ENCODE measurements at regions not wholly inside any gene's neighbourhood (a gene's known extent, or its start where the extent isn't known, plus 50 kb on each side); places are given as distances from the start of the nearest gene placed in this dataset.
A peak's percentile ranks its signal among the peaks of the same experiment; 100 is the strongest.
"Not testable (repeated sequence)": the region's sequence is repeated elsewhere in the genome, so short reads cannot be mapped to it uniquely, and the experiment has no call there.

- not testable (repeated sequence) for DNase-seq
Observed at GRCh38 chr9:26492608-26493521, 399.7 kb downstream of the CAAP1 start.

- DNase-seq, result not testable (repeated sequence)
Observed at GRCh38 chr9:26491922-26492607, 400.5 kb downstream of the CAAP1 start.

GRCh38 chr9:26483991-26484390 lies 408.6 kb downstream of the CAAP1 start:
- no peak for DNase-seq

GRCh38 chr9:26477963-26478362 lies 414.6 kb downstream of the CAAP1 start:
- no peak for DNase-seq

DNA sequence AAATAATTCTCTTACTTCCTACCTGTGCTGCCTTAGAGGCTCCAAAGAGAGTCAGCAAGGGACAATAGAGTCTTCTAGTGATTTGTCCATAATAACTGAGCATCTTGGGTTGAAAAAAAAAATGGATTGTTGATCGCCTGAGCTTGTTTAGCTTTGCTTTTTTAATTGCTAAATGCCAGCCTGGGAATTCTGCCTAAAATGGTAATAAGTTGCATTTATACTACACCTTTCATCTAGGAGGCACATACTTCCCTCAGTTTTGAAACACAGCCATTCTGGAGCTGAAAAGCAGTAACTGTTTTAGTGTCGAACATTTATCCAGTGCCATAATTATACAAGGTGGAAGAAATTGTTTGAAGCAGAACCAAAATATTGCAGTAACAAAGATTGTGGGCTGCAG lies 421.3 kb downstream of the CAAP1 start:
- DNase-seq, result no peak

- no peak for DNase-seq
Observed at GRCh38 chr9:26470284-26470683, 422.3 kb downstream of the CAAP1 start.

DNA sequence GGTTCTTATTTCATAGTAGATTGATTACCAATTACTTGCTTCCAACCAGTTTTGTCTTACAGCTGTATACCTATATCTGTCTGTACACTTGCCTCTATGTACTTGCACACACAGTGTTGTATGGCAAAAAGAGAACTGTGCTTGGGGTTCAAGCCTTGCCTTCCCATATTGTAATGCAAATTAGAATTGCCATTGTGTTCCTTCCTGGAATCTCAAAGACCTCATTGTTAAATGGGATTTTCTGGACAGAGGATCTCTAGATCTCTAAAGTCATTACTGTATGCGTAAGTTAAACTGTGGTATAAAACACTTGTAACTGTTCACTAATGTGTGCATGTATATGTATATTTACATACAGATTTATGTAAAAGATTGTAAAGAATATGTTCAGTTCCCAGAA lies 428.8 kb downstream of the CAAP1 start:
- DNase-seq, result no peak

DNA sequence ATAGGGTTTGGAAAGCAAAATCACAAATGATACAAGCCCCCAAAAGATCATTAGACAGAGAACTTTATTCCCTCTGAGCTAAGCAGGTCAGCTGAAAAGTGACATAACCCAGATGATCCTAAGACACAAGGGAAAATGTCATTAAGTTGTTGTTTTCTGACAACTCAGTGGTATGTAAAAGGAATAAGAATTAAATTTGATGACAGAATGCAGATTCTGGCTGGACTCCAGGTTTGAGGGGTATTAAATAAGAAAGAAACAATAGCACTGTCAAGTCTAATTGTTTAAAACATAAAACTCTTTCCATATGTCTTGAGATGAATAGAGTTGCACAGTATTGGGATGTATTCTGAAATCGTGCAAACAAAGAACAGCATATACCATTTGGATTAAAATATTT lies 429.9 kb downstream of the CAAP1 start:
- no peak for DNase-seq

GRCh38 chr9:26462213-26462612 lies 430.4 kb downstream of the CAAP1 start:
- peak in 2 of 3 donors; percentile 1 to 20 for DNase-seq

- DNase-seq, result no peak
Observed at GRCh38 chr9:26460624-26461023, 432.0 kb downstream of the CAAP1 start.

DNA sequence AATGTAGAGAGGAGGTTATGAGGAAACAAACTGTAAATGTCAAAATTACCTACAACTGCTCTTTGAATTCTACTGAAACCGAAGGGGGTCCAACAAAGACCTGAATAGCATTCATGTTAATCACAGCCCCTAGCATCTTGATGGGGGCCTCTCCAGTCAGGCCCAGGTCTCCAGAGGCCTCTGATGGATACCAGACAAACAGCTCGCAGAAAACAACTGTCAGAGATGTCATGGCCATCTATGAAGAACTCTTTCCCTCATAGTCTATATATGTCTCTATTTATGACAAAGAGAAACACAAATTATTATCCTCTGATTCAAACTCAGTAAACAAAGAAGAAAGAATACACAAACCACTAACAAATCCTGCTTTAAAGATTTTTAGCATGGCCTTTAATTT lies 432.6 kb downstream of the CAAP1 start:
- no peak for DNase-seq

GRCh38 chr9:26458054-26458453 lies 434.5 kb downstream of the CAAP1 start:
- no peak for DNase-seq

DNA sequence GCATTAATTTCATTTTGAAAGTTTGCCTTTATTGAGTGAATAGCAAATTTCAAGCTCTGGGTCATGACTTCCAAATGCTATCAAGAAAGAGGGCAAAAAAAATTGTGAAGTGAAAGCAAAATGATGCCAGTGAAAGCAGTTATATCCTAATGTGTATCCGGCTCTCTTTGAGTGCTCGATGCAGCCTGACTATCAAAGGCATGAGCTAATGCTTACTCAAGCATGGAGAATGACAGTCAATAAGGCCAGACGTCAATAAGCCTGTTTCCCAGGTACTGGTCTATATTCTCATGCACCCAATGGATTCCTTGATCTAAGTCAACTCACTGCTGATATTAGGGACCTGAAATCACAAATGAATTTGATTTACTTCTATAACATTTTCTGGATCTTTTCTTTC lies 435.5 kb downstream of the CAAP1 start:
- DNase-seq, result no peak

DNA sequence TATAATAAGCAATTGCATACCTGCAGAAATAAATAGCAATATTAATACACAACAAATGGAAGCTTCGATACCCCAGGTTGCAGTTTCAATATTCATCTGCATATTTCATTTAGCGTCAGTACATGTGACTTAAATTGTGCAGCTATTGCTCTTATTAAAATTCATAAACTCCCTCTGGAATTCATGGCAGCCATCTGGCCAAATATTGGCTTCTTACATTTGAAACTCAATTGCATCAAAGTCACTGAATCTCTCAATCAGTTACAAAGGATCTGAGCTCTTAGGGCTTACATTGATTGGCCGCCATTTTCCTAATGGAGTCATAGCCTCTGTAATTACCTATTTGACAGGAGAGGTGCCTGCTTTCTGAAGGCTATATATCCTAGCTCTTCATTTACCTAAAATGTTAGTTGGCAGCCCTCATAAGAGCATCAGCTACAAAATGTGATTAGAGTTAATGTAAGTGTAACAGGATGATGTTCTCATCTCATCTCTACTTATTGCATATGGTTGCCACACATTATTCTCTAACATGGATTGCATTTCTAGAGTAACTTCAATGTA lies 453.5 kb downstream of the CAAP1 start:
- no peak for DNase-seq

- DNase-seq, result no peak
Observed at GRCh38 chr9:26437056-26437711, 455.4 kb downstream of the CAAP1 start.

GRCh38 chr9:26426551-26427131 lies 466.0 kb downstream of the CAAP1 start:
- DNase-seq, result no peak

GRCh38 chr9:26418480-26418879 lies 474.1 kb downstream of the CAAP1 start:
- DNase-seq, result no peak

DNA sequence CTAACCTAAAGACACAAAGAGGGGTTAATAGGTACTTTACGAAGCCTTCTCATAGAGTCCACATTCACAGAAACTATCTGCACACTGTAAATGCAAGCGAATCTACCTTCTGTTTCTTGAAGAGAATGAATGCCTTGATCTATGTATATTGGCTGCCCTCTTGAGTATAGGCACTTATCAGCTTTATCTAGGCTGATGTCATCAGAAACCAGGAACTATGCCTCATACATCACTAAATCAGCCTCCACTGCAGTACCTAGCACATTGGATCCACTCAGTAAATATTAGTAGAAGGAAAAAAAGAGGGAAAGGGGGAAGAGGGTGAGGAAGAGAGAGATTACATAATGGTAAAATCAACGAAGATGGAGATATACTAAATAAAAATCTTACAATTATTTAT lies 477.1 kb downstream of the CAAP1 start:
- DNase-seq, result no peak

DNA sequence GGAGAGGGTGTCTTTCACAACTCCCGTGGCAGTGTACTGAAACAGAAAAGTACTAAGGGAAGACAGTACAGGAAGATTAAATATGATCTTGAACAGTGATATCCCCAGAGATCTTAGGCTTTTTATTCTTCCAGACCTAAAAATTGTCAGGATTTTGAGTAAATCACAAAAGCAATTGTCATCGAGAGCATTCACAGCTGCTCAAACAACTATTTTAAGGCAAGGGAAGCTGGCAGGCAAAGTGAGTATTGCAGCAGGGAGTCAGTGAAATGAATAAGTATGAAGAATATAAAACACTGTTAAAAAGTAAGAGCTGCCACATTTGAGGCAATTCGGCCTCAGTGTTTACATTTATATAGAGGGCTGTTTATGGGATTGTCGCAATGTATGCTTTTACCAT lies 479.0 kb downstream of the CAAP1 start:
- peak; percentile 41 to 81 (median 41) for DNase-seq

DNA sequence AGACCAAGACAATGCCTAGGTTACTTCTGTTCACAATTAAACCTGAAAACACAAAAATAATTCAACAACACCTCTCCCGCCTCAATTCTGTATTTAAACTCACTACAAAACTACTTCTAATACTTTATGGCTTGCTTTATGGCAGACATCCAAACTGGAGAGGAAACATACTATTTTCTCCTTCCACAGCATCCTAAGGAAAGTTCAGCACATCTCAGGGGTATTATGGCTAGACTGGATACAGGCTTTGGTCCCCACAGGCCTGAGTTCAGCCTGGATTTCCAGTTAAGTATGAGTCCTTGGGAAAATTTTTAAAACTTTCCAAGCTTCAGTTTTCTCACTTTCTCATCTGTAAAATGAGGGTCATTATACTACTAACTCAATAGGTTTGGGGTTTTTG lies 480.2 kb downstream of the CAAP1 start:
- DNase-seq, result peak; percentile 33 to 80 (median 54)

GRCh38 chr9:26406676-26407075 lies 485.9 kb downstream of the CAAP1 start:
- no peak for DNase-seq

GRCh38 chr9:26399556-26399955 lies 493.0 kb downstream of the CAAP1 start:
- DNase-seq, result peak; percentile 24 to 73 (median 32)
